ENCODE measurements at regions not wholly inside any gene's neighbourhood (a gene's known extent, or its start where the extent isn't known, plus 50 kb on each side); places are given as distances from the start of the nearest gene placed in this dataset.

DNA sequence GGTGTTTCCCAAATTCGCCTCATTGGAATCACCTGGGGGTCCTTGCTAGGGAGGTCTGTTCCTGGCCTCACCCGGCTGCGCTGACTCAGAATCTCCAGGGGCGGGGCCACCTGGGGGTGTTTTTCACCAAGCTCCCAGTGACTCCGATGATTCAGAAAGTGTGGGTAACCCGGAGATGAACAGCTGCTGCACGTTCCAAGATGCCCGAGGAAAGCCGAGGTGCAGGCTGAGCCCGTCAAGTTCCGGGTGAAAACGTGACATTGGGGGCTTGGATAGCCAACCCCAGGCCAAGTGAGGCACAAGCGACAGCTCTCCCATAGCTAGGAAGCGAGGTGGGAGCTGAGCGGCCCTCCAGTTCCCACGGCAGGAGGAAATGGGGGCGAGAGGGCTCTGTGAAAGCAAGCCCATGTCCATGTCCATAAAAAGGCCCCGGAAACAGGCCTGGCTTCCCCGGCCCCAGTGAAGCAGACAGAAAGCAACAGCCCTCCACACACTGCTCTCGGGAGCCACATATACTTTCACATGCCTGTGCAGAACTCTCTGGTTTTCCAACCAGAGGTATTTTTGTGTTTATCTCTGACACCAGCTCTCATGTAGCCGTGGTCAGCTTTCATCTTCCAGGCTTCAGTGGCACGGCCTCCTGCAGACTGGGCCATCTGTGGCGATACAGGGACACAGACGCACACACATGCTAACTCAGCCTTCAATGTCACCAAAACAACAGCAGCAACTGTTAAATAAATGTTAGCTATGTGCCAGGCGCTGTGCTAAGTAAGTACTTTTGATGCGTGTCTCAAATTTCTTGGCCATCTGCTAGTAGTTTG lies 90.7 kb upstream of the CCDC28A start:
- DNase-seq (ENCODE audit: missing footprints) = no peak
- intact Hi-C loops (cut with DNase I) = no loop called here
- no peak for ATAC-seq

- ATAC-seq (no peak), DNase-seq (ENCODE audit: missing footprints) (no peak)
- intact Hi-C loops (cut with DNase I) = no loop called here
These were observed 88.3 kb upstream of the CCDC28A start for GRCh38 chr6:138685257-138685656.

- intact Hi-C loops (cut with DNase I) = no loop called here
- ATAC-seq (no peak), DNase-seq (ENCODE audit: missing footprints) (no peak)
These were observed 87.8 kb upstream of the CCDC28A start for GRCh38 chr6:138685781-138686180.

GRCh38 chr6:138688580-138688979 lies 85.0 kb upstream of the CCDC28A start:
- intact Hi-C loops (cut with DNase I) = no loop called here
- DNase-seq (ENCODE audit: missing footprints) (no peak), ATAC-seq (no peak)

- ATAC-seq (no peak), DNase-seq (ENCODE audit: missing footprints) (no peak)
- intact Hi-C loops (cut with DNase I) = loop anchor here (5.0 kb wide), 1 partner anchor 103 kb away; no protein-coding TSS in a partner anchor
These were observed 83.7 kb upstream of the CCDC28A start for GRCh38 chr6:138689849-138690248.

DNA sequence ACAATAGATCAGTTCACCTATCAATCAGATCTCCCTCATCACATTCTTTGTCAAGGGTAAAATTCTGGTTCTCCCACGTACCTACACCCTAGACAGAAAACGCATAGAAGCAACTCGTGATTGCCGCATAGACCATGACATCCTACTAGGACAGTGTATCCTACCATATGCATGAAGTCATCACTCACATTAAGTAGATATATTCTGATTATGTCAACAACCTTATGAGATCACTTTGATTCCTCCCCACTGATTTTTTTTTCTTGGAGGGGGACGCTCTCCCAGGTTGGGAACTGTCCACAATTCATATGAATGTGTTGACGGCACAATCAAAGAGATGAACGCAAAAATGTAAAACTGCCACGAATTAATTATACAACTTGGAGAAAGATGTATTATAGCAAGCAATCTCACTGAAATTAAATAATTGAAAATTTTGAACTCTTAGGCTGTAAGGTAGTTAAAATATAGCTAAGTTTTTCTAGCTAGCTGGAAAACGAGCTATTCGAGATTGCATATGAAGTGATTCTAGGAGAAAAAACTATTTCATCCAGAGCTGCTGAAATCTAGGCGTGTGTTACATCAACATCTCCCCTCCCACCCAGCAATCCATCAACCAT lies 82.5 kb upstream of the CCDC28A start:
- ATAC-seq = no peak
- DNase-seq (ENCODE audit: missing footprints) = no peak
- intact Hi-C loops (cut with DNase I) = loop anchor here (5.0 kb wide), 1 partner anchor 104 kb away; no protein-coding TSS in a partner anchor

GRCh38 chr6:138691595-138692057 lies 81.9 kb upstream of the CCDC28A start:
- DNase-seq (ENCODE audit: missing footprints) (no peak), ATAC-seq (no peak)
- intact Hi-C loops (cut with DNase I) = loop anchor here (2.0 to 5.0 kb wide), 2 partner anchors 81 to 104 kb away; partner anchors contain the start of gene CCDC28A

GRCh38 chr6:138692058-138692977 lies 81.3 kb upstream of the CCDC28A start:
- intact Hi-C loops (cut with DNase I) = loop anchor here (2.0 to 5.0 kb wide), 2 partner anchors 80 to 105 kb away; partner anchors contain the start of gene CCDC28A
- ATAC-seq = peak; percentile 83
- peak; percentile 90 for DNase-seq (ENCODE audit: missing footprints)

GRCh38 chr6:138692978-138693909 lies 80.3 kb upstream of the CCDC28A start:
- intact Hi-C loops (cut with DNase I) = loop anchor here (2.0 to 5.0 kb wide), 2 partner anchors 80 to 106 kb away; partner anchors contain the start of gene CCDC28A
- peak; percentile 85 for DNase-seq (ENCODE audit: missing footprints)
- peak; percentile 60 for ATAC-seq

DNA sequence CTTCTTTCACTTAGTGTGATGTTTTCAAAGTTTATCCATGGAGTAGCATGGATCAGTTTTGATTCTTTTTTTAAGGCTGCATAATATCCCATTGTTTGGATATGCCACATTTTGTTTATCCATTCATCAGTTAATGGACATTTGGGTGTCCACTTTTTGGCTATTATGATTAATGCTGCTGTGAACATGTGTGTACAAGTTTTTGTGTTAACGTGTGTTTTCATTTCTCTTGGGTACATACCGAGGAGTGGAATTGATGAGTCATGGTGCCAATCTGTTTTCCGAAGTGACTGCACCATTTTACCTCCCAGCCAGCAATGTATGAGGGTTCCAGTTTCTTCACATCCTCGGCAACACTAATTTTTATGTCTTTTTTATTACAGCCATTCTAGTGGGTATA lies 78.4 kb upstream of the CCDC28A start:
- no peak for DNase-seq (ENCODE audit: missing footprints)
- intact Hi-C loops (cut with DNase I) = no loop called here
- ATAC-seq = no peak

DNA sequence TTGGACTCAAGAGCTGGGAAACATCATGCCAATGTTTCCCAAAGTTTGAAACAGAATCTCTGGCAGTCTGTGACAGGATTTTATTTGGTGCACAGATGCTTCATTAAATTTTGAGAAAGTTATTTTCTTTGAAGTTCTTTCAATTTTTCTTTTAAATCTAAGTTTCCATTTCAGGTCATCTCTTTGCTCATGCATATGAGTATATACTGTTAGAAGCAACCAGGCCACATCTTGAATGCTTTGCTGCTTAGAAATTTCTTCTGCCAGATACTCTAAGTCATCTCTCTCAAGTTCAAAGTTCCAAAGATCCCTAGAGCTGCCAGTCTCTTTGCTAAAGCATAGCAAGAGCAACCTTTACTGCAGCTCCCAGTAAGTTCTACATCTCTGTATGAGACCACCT lies 59.1 kb upstream of the CCDC28A start:
- intact Hi-C loops (cut with DNase I) = no loop called here
- no peak for DNase-seq (ENCODE audit: missing footprints)
- no peak for ATAC-seq

DNA sequence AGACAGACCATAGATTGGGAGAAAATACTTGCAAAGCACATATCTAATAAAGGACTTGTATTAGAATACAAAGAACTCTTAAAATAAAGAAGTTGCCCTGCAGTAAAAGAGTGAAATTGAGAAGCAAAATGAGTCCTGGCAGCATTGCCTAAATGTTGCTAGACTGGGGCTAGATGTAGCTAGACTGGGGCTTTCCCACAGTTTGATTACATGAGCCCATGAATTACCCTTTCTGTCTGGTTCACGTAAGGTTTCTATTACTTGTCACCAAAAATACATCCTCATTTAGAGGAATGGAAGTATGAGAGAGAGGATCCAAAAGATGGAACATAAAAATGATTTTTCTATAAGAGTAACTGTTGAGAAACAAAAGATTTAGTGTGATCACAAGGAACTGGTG lies 57.6 kb upstream of the CCDC28A start:
- ATAC-seq (no peak), DNase-seq (ENCODE audit: missing footprints) (no peak)
- intact Hi-C loops (cut with DNase I) = no loop called here

- intact Hi-C loops (cut with DNase I) = no loop called here
- DNase-seq (ENCODE audit: missing footprints) (no peak), ATAC-seq (no peak)
These were observed 56.5 kb upstream of the CCDC28A start for GRCh38 chr6:138716971-138717665.

DNA sequence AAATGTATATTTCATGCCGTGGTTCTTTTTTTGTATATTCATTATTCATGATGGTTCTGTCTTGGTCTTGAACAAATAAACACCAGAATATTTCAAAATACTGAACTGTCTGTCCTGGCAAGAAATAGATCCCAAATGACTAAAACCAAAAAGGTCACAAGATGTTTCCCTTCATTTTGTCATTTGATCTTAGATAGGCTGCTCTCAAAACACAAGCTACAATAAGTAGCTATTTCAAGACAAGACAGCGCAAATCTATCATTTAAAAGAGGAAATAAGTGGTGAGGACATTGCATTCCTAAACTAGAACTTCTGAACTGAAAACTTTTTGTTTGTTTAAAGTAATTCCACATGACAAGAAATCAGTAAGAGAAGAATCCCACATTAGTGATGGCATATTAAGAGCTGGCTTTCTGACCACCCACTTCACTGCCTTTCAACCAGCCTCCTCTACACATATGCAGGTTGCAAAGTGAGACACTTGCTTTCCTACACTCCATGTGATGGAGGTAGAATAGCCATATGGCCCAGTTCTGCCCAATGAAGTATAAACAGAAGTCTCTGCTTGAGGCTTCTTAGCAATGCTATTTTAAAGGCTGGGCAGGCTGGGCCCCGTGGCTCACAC lies 54.4 kb upstream of the CCDC28A start:
- ATAC-seq = peak; percentile 78
- intact Hi-C loops (cut with DNase I) = no loop called here
- DNase-seq (ENCODE audit: missing footprints) = no peak

DNA sequence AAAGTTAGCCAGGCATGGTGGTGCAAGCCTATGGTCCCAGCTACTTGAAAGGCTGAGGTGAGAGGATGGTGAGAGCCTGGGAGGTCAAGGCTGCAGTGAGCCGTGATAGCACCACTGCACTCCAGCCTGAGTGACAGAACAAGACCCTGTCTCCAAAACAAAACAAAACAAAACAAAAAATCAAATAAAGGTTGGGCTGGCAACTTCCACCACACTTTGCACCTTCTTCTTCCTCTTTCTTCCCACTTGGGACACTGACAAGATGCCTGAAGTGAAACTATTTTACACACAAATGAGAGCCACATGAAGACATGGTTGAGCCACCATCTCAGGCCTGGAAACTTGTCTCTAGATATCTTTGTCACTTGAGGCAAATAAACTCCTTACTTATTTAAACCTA lies 53.8 kb upstream of the CCDC28A start:
- DNase-seq (ENCODE audit: missing footprints) = no peak
- intact Hi-C loops (cut with DNase I) = no loop called here
- ATAC-seq = no peak

GRCh38 chr6:138722425-138723371 lies 50.9 kb upstream of the CCDC28A start:
- intact Hi-C loops (cut with DNase I) = no loop called here

More at GRCh38 chr6:138722425-138723371, 50.9 kb upstream of the CCDC28A start:
- ATAC-seq (no peak), DNase-seq (ENCODE audit: missing footprints) (no peak)

All from Right ventricle myocardium inferior (tissue), 1 donor.